Neuronal stem cell (in vitro differentiated cells): ENCODE measurements at regions not wholly inside any gene's neighbourhood (a gene's known extent, or its start where the extent isn't known, plus 50 kb on each side); places are given as distances from the start of the nearest gene placed in this dataset.
A peak's percentile ranks its signal among the peaks of the same experiment; 100 is the strongest.
"Not testable (repeated sequence)": the region's sequence is repeated elsewhere in the genome, so short reads cannot be mapped to it uniquely, and the experiment has no call there.

Experiments used
- DNase-seq: peaks from one replicate; pipeline ENCODE4 v3.0.0-alpha.2; 2013; ENCODE audit warnings: low spot score
- H2AFZ ChIP-seq: one replicate; pipeline ENCODE4 v1.6.1; 2013; ENCODE audit warnings: mild to moderate bottlenecking, low read length, inconsistent platforms
- H2AK5ac ChIP-seq: 2 replicates; pipeline ENCODE4 v1.6.1; 2013; ENCODE audit warnings: low read depth, mild to moderate bottlenecking, inconsistent platforms, low read length, moderate library complexity, mixed read lengths
- H2BK120ac ChIP-seq: 2 replicates; pipeline ENCODE4 v1.6.1; 2013; ENCODE audit warnings: low read depth, mild to moderate bottlenecking, inconsistent platforms, low read length, moderate library complexity, mixed read lengths
- H2BK12ac ChIP-seq: one replicate; pipeline ENCODE4 v1.6.1; 2013; ENCODE audit warnings: low read length, inconsistent platforms
- H2BK15ac ChIP-seq: 2 replicates; pipeline ENCODE4 v1.6.1; 2013; ENCODE audit warnings: mild to moderate bottlenecking, low read length, inconsistent platforms, mixed read lengths
- H2BK5ac ChIP-seq: one replicate; pipeline ENCODE4 v1.6.1; 2013; ENCODE audit warnings: inconsistent platforms, mild to moderate bottlenecking, low read length, moderate library complexity
- H3K14ac ChIP-seq: one replicate; pipeline ENCODE4 v1.6.1; 2013; ENCODE audit warnings: low read length, inconsistent platforms
- H3K18ac ChIP-seq: 2 replicates; pipeline ENCODE4 v1.6.1; 2013; ENCODE audit warnings: low read length, inconsistent platforms
- H3K23ac ChIP-seq: 2 replicates; pipeline ENCODE4 v1.6.1; 2013; ENCODE audit warnings: low read depth, mild to moderate bottlenecking, mixed read lengths, low read length, inconsistent platforms; ENCODE audit not compliant: poor library complexity
- H3K27ac ChIP-seq: replicated peaks from 3 replicates; pipeline ENCODE4 v1.5.1; 2013; ENCODE audit warnings: low read length, inconsistent platforms
- H3K27me3 ChIP-seq, 3 experiments: 2 replicates each; pipeline ENCODE4 v1.6.1; 2013; ENCODE audit warnings: low read length in 3 of 3, mild to moderate bottlenecking in 2 of 3, inconsistent platforms in 1 of 3, low read depth in 1 of 3, mixed read lengths in 1 of 3, moderate library complexity in 1 of 3; ENCODE audit not compliant: control insufficient read depth in 3 of 3, insufficient read depth in 3 of 3
- H3K36me3 ChIP-seq, 2 donors: replicated peaks in 1 of 2; 2 replicates each; pipeline ENCODE4 v1.6.1; 2013; ENCODE audit warnings: low read length in 2 of 2; ENCODE audit not compliant: control insufficient read depth in 2 of 2, insufficient read depth in 2 of 2
- H3K4ac ChIP-seq: 2 replicates; pipeline ENCODE4 v1.6.1; 2013; ENCODE audit warnings: inconsistent platforms, mild to moderate bottlenecking, low read length, moderate library complexity
- H3K4me1 ChIP-seq, 2 donors: 1 replicate in 1 of 2; 2 replicates in 1 of 2; pipeline ENCODE4 v1.6.1; 2013; ENCODE audit warnings: low read length in 2 of 2, low read depth in 1 of 2; ENCODE audit not compliant: control insufficient read depth in 2 of 2, insufficient read depth in 1 of 2
- H3K4me2 ChIP-seq: one replicate; pipeline ENCODE4 v1.6.1; 2013; ENCODE audit warnings: mild to moderate bottlenecking, low read length, inconsistent platforms; ENCODE audit not compliant: insufficient read depth, poor library complexity, severe bottlenecking
- H3K4me3 ChIP-seq, 2 donors: 2 replicates each; pipeline ENCODE4 v1.5.1; 2013; ENCODE audit warnings: low read length in 2 of 2, mild to moderate bottlenecking in 2 of 2, inconsistent platforms in 1 of 2, moderate library complexity in 1 of 2
- H3K79me1 ChIP-seq: one replicate; pipeline ENCODE4 v1.6.1; 2013; ENCODE audit warnings: low read depth, mild to moderate bottlenecking, inconsistent platforms, low read length, moderate library complexity
- H3K9ac ChIP-seq: one replicate; pipeline ENCODE4 v1.6.1; 2013; ENCODE audit warnings: mild to moderate bottlenecking, low read depth, low read length, inconsistent platforms; ENCODE audit not compliant: poor library complexity
- H3K9me3 ChIP-seq, 2 donors: replicated peaks in 1 of 2; 2 replicates each; pipeline versions ENCODE3 to v1.6.1; 2013; ENCODE audit warnings: low read length in 2 of 2, mild to moderate bottlenecking in 2 of 2, inconsistent platforms in 1 of 2, low read depth in 1 of 2, mixed read lengths in 1 of 2, moderate library complexity in 1 of 2; ENCODE audit not compliant: control insufficient read depth in 2 of 2, insufficient read depth in 1 of 2
- H4K8ac ChIP-seq: one replicate; pipeline ENCODE4 v1.6.1; 2013; ENCODE audit warnings: low read depth, mild to moderate bottlenecking, inconsistent platforms, low read length, moderate library complexity
- H4K91ac ChIP-seq: one replicate; pipeline ENCODE4 v1.6.1; 2013; ENCODE audit warnings: low read length, low read depth, mild to moderate bottlenecking, inconsistent platforms; ENCODE audit not compliant: poor library complexity
- WGBS, 2 donors: extraction: QIAGEN DNeasy Blood & Tissue Kit; methylation state at CpG; one replicate each; pipeline ENCODE4 v1.1.7; 2013; ENCODE audit warnings: missing lambda C conversion rate in 2 of 2, mixed read lengths in 1 of 2; ENCODE audit not compliant: insufficient read length in 2 of 2, insufficient replicate concordance in 1 of 2; ENCODE audit errors: extremely low coverage in 2 of 2; 5-methylcytosine and 5-hydroxymethylcytosine counted together

DNA sequence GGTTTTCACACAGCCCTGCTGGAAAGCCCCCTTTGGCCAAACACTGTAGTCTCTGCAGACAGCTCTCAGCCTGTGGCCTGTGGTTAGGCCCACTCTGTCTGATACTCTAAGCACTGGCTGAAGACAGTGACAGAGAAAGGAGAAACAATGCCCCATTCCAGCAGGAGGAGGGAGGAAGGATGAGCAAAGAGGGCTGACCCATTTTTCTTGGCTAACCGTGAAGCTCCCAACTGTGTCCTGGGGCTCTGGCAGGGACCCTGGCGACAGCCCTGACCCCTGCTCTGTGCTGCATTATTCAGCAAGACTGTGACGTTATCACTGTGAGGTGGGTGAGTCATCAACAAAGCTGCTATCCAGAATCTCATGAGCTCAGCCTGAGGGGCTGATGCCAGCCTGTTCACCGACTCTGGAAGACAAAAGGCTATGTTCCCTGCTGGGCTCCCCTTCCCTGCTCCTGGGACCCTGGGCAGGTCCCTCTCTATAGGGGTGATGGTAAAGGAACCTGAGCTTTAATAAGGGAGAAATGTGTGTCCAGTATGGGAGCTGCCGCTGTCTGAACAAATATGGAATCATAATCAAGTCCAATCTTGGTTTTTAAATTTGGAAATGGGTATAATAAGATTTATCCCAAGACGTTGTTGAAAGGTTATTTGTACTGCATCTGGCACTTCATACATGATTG lies 107.0 kb downstream of the RHOU start:
- H3K27ac ChIP-seq: no peak overlapping the region
- H3K79me1 ChIP-seq: no peaks in the 10 kb centered on the region
- H3K9ac ChIP-seq: peak overlapping the region; percentile 53
- no peaks in the 10 kb centered on the region for H3K36me3 ChIP-seq
- peaks cover 11 to 14% of the 10 kb centered on the region in 2 donors for H3K4me1 ChIP-seq
- peaks cover 3 to 5% of the 10 kb centered on the region in 2 donors for H3K9me3 ChIP-seq
- H3K23ac ChIP-seq: no peak overlapping the region
- H3K14ac ChIP-seq: no peak overlapping the region
- no peak overlapping the region for H3K4me3 ChIP-seq
- no peak overlapping the region for H4K8ac ChIP-seq
- no peak overlapping the region for H4K91ac ChIP-seq
- no peak overlapping the region for H2BK5ac ChIP-seq
- H2AFZ ChIP-seq: peak overlapping the region; percentile 12
- no peak overlapping the region for H2AK5ac ChIP-seq
- no peak overlapping the region for H3K4ac ChIP-seq
- no CpG with 5 or more reads among the region's 6 CpGs for WGBS, 2 donors
- H2BK12ac ChIP-seq: no peak overlapping the region
- H3K18ac ChIP-seq: no peak overlapping the region
- no peak overlapping the region for H2BK120ac ChIP-seq
- H2BK15ac ChIP-seq: peak overlapping the region; percentile 35
- no peak overlapping the region for H3K4me2 ChIP-seq
- H3K27me3 ChIP-seq: no peaks in the 10 kb centered on the region
- no peak for DNase-seq

- Histone ChIP-seq H4K91ac (no peak overlapping the region), H3K14ac (no peak overlapping the region), H3K4me3 (no peak overlapping the region), H3K4me1 (peaks cover 1 to 7% of the 10 kb centered on the region in 2 donors), H2BK5ac (no peak overlapping the region), H3K27ac (no peak overlapping the region), H2BK15ac (no peak overlapping the region), H3K36me3 (no peaks in the 10 kb centered on the region), H3K9me3 (peaks cover 3 to 5% of the 10 kb centered on the region in 2 donors), H2AFZ (no peak overlapping the region), H2BK120ac (no peak overlapping the region), H3K18ac (no peak overlapping the region), H3K4ac (no peak overlapping the region), H2BK12ac (no peak overlapping the region), H4K8ac (no peak overlapping the region), H3K23ac (no peak overlapping the region), H3K4me2 (no peak overlapping the region), H3K27me3 (no peaks in the 10 kb centered on the region), H3K79me1 (no peaks in the 10 kb centered on the region), H3K9ac (no peak overlapping the region), H2AK5ac (no peak overlapping the region)
- WGBS, 2 donors: no CpG with 5 or more reads among the region's 8 CpGs
- DNase-seq: no peak
Measured at GRCh38 chr1:228845101-228845500, 109.8 kb downstream of the RHOU start.

DNA sequence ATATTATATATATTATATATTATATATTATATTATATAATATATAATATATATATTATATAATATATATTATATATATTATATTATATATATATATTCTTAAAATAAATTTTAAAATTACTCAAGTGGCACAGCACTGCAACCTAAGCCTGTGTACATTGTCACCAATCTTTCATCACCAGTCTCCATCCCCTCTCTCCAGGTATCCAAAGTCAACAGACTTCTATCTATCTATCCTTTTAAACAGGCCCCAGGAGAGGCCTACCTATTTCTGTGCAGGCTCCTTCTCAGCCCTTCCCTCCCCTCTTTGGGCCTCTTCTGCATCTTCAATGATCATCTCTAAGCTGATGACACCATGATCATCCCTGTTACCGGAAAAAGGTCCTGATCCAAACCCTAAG lies 111.7 kb downstream of the RHOU start:
- WGBS, 2 donors: no CpG with 5 or more reads among the region's 1 CpG
- no peak overlapping the region for H2AFZ ChIP-seq
- no peak overlapping the region for H2BK120ac ChIP-seq
- peaks cover 1 to 7% of the 10 kb centered on the region in 2 donors for H3K4me1 ChIP-seq
- no peaks in the 10 kb centered on the region for H3K36me3 ChIP-seq
- no peak overlapping the region for H4K8ac ChIP-seq
- H3K18ac ChIP-seq: no peak overlapping the region
- H4K91ac ChIP-seq: no peak overlapping the region
- H3K23ac ChIP-seq: no peak overlapping the region
- H2BK15ac ChIP-seq: no peak overlapping the region
- H3K4me2 ChIP-seq: no peak overlapping the region
- H2BK12ac ChIP-seq: no peak overlapping the region
- H3K27me3 ChIP-seq: no peaks in the 10 kb centered on the region
- H3K4me3 ChIP-seq: no peak overlapping the region
- no peak overlapping the region for H3K9ac ChIP-seq
- H3K79me1 ChIP-seq: no peaks in the 10 kb centered on the region
- H2BK5ac ChIP-seq: no peak overlapping the region
- no peak overlapping the region for H3K27ac ChIP-seq
- no peak overlapping the region for H3K14ac ChIP-seq
- DNase-seq: no peak
- H3K9me3 ChIP-seq: peaks cover 3 to 5% of the 10 kb centered on the region in 2 donors
- H2AK5ac ChIP-seq: no peak overlapping the region
- H3K4ac ChIP-seq: no peak overlapping the region

DNA sequence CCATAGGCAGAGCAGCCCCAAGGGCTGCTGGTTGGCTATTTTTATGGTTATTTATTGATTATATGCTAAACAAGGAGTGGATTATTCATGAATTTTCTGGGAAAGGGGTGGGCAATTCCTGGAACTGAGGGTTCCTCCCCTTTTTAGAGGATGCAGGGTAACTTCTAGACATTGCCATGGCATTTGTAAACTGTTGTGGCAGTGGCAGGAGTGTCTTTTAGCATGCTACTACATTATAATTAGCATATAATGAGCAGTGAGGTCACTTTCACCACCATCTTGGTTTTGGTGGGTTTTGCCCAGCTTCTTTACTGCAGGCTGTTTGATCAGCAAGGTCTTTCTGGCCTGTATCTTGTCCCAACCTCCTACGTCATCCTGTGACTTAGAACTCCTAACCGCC lies 112.2 kb downstream of the RHOU start:
- H3K9me3 ChIP-seq, H3K18ac ChIP-seq, H3K27me3 ChIP-seq, H2AFZ ChIP-seq, H3K23ac ChIP-seq, H4K91ac ChIP-seq, H3K4ac ChIP-seq, H2BK120ac ChIP-seq, H2BK5ac ChIP-seq, H3K27ac ChIP-seq, H4K8ac ChIP-seq, H3K36me3 ChIP-seq, H3K4me1 ChIP-seq, H3K79me1 ChIP-seq, H3K4me3 ChIP-seq, H3K4me2 ChIP-seq, H2BK15ac ChIP-seq, H3K14ac ChIP-seq, H2AK5ac ChIP-seq, H3K9ac ChIP-seq, DNase-seq, H2BK12ac ChIP-seq: not testable (repeated sequence)
- no CpG with 5 or more reads among the region's 2 CpGs for WGBS, 2 donors
